NCI-H510A (cell line): ENCODE measurements at regions not wholly inside any gene's neighbourhood (a gene's known extent, or its start where the extent isn't known, plus 50 kb on each side); places are given as distances from the start of the nearest gene placed in this dataset.
"Not testable (repeated sequence)": the region's sequence is repeated elsewhere in the genome, so short reads cannot be mapped to it uniquely, and the experiment has no call there.

ENCODE experiments used
- DNase-seq: peaks from one replicate; lab custom pipeline; 2025; lab: John Stamatoyannopoulos, UW

DNA sequence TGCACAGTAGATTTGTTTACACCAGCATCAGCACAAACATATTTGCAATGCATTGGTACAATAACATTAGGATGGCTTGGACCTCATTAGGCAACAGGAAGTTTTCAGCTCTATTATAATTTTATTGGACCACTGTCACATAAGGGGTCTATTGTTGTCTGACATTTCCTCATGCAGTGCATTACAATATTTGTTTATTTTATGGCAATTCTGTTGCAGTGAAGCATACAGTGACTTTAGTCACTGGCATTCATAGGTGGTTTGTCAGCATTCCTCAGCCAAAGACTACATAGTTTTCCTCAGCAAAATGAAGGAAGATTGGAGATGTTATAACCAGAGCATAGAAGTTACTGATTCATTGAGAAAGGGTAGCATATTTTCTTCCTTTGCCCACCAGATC lies 1732.9 kb downstream of the PCDH9 start:
- no peak for DNase-seq

DNA sequence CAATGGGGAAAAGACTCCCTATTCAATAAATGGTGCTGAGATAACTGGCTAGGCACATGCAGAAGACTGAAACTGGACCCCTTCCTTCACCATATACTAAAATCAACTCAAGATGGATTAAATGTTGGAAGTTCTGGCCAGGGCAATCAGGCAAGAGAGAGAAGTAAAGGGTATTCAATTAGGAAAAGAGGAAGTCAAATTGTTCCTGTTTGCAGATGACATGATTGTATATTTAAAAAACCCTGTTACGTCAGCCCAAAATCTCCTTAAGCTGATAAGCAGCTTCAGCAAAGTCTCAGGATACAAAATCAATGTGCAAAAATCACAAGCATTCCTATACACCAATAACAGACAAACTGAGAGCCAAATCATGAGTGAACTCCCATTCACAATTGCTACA lies 1739.4 kb downstream of the PCDH9 start:
- not testable (repeated sequence) for DNase-seq

DNA sequence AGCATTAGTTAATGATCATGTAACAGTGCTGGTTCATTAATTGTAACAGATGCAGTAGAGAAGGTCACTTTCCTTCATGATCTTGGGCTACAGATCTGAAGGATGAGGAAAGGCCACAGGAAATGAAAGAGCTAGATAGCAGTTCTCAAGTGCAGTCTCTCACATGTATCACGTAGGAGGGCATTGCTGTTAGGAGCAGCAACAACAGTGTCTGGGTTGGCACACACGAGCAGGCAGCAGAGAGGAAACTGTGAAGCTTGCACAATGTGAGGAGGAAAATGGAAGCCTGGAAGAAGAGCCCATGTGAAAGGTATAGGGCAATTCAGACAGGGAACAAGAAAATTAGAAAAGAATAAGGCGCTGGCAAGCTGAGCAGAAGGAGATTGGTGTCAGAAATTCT lies 1741.5 kb downstream of the PCDH9 start:
- no peak for DNase-seq

DNA sequence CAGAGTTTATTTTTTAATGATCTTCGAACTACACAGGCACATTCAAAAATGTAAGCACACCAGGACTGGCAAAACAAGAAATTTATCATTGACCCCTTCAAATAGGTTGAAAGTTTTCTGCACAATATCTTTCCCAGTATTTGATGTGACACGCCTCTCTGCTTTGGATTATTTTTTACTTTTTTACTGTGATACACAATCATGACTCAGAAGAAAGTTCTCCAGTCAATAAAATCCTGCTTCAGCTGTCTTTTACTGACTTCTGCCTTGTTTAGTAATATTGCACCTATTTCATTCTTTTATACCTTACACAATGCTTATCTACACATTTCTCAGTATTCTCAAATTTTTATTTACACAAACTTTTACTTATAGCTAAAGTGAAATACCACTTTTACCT lies 1750.4 kb downstream of the PCDH9 start:
- DNase-seq = no peak

DNA sequence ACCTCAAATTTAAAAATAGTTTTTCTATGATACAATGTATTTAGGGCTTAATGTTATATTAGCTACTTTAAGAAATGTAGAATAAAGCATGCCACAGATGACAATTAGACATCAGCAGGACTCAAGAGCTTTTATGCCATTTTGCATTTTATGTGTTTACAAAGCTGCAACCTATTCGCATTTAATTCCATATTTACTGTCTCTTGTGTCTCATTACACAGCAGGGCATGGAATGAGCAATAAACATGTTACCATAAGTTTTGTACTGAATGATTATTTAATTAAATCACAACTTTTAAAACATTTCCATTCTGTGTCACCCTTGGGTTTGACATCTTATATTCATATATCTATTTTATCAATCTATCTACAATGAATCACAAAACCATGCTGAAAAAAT lies 1756.9 kb downstream of the PCDH9 start:
- DNase-seq = no peak

DNA sequence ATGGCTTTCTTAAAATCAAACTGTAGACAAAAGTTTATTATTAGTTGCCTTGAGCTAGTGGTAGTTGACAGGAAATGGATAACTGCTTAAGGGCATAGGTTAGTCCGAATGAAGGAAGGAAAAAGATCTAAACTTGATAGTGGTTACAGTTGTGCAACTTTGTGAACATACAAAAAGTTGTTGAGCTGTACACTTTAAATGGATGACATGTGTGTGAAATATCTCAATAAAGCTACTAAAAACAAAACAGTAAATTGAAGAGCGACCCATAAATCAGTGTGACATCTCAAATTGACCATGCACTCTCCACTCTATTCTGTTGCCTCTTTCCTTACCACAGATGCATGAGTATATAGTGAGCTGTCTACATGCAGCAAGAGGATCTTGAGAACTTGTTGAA lies 1757.8 kb downstream of the PCDH9 start:
- DNase-seq = no peak

DNA sequence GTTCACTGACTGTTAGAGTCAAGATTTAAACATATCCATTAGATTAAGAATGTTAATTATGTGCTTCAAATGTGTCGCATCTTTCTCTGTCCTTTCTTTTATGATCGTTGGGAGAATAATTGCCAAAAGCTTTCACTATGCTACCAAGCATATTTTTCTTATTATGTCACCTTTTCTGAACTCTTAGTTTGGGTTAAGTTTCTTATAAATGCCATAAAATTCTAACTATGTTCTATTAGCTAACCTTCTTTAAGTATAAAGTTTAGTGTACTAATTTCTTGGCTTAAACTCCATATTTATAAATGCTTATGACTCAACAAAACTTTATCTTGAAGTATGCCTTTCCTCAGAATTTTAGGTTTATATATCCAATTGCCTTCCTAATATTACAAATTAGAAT lies 1759.4 kb downstream of the PCDH9 start:
- DNase-seq = no peak

DNA sequence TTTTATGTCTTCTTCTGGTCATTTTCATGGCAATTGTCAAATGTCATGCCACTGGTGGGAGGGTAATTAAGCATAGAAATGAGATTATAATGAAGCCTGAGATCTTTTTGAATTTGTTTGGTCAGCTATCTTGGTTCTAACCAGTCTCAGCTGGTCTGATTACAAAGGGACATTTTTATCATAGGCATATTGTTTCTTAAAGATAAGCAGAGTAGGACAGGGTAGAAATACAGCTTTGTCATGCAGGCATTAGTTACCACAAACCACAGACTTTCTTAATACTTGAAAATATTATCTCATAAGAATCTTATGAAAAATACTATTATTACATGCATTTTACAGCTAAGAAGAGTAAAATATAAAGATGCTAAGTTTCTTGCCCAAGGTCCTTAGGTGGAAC lies 1761.5 kb downstream of the PCDH9 start:
- no peak for DNase-seq

DNA sequence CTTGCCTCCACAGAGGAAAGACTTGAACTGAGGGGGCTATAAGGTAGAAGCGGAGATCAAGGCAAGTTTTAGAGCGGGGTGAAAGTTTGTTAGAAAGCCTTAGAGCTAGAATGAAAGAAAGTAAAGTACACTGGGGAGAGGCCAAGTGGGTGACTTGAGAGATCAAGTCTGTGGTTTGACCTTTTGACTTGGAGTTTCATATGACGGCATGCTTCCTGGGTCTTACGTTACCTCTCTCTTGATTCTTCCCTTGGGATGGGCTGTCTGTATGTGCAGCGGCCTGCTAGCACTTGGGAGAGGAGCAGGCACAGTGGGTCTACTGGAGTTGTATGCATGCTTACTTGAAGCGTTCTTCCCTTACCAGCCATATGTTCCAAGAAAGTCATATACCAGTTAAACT lies 1768.5 kb downstream of the PCDH9 start:
- no peak for DNase-seq

DNA sequence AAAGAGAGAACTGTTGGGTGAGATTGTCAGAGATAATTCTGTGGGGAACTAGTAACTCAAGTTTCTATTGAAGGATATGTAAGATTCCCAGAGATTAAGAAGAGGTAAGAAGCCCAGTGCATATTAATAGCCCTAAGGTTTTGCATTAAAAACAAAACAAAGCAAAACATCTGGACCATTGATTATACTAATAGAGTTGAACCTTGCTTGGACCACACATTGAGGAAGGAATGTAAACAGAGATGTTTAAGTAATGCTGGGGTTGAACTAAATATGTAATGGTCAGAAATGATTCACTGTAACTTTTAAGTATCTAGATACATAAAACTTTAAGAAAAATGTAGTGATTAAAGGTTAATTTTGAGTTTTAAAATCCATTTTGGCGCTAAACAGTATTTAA lies 1770.0 kb downstream of the PCDH9 start:
- DNase-seq = no peak

DNA sequence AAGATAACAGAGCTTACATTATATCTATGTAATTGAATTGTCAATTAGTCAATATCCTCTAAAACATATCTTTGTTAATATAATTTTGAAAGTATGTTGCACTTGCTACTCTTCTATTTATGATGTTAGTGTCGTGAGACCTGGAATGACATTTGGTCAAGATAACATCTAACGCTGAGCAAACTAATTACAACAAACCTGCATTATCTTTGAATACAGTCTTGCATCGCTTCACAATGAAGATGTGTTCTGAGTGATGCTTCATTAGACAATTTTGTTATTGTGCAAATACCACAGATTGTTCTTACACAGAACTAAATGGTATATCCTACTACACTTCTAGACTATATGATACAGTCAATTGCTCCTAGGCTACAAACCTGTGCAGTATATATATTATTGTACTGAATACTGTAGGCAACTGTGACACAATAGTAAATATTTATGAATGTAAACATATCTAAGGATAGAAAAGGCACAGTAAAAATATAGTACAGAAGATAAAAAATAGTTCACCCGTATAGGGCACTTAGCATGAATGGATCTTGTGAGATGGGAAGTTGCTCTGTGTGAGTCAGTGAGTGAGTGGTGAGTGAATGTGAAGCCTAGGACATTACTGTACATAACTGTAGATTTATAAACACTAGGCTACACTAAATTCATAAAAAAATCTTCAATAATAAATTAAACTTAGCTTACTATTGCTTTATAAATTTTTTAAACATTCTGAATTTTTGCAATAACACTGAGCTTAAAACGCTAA lies 1773.8 kb downstream of the PCDH9 start:
- DNase-seq = no peak

DNA sequence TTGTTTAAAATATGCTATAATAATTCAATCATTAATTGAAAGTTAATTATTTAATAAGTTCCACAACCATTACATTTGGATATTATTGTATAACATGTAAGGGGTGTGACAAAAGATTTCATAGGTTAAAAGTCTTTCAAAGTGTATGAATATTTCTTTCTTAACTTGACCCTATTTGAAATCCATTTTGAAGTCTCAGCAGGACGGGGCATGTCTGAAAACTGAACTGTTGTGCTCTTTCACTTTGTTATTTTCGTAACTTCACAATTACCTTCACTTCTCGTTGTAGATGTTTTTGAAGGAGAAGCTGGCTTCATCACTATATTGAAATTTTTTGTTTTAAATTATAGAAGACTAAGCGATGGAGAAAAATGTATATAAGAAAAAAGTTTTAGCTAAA lies 1775.7 kb downstream of the PCDH9 start:
- no peak for DNase-seq

DNA sequence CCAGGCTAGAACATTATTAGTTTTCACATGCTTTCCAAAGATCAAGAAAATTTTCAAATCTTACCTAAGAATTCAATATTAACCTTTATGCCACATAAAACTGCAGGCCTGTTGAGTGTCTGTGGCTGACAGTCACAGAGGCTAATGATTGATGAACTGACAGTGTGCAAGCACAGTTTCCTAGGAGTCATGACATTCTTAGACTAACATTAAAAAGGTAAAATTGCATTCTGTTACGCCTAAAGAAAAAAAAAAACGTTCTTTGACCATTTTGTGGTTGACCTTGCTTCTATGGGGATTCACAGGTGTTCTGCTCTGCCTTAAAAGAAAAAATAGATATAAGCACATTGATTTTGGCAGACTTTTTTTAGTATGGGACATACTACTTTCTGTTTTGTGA lies 1776.2 kb downstream of the PCDH9 start:
- no peak for DNase-seq

DNA sequence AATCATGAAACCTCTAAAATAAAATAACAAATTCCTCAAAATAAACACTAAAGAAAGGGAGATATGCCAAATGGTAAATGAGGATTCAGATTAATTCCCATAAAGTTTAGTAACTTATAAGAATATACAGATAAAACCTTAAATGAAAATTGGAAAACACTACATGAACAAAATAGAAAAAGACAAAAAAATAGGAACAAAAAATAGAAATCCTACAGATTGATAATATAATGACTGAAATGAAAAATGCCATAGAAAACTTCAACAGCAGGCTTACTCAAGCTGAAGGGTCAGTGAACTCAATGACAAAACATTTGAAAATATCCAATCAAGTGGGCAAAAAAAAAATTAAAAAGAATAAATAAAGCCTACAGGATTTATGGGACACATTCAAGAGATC lies 1784.8 kb downstream of the PCDH9 start:
- no peak for DNase-seq

DNA sequence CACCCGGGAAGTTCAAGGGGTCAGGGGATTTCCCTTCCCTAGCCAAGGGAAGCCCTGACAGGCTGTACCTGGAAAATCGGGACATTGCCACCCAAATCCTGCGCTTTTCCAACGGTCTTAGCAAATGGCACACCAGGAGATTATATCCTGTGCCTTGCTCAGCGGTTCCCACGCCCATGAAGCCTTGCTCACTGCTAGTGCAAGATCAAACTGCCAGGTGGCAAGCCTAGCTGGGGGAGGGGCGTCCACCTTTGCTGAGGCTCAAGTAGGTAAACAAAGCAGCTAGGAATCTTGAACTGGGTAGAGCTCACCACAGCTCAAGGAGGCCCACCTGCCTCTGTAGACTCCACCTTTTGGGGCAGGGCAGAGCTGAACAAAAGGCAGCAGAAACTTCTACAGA lies 1794.5 kb downstream of the PCDH9 start:
- DNase-seq = no peak

DNA sequence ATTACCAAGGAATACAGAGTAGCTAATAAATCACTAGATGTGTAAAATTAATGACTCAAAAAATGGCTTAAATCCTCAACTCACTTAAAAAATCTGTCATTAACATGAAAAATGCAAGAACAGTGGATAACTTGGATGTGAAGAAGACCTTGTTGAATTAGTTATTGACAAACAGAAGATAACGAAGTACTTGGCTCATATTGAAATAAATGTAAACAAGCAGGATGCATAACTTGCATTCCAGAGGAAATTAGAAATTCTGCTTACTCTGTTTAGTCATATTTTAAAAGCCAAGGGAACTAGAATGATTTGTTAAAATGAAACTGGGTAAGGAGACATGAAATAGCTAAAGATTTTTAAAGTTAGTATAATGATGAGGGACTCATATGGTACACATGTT lies 1812.2 kb downstream of the PCDH9 start:
- DNase-seq = no peak

DNA sequence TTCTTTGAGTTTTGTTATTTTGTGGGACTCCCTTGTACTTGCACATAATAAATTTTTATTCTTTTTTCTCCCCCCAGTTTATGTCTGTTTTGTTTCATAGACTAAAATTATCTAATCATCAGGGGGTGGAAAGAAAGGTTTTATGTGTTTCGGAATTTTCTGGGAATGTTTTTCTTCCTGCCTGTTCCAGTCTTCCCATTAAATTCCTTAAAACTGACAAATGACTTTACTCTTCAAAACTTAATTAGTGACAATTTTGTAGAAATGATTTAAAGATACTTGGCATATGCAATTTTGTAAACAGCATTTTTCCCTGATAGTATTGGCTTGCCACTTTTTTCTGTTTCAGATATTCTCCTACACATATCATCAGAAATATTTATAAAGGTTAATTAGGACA lies 1813.4 kb downstream of the PCDH9 start:
- no peak for DNase-seq

DNA sequence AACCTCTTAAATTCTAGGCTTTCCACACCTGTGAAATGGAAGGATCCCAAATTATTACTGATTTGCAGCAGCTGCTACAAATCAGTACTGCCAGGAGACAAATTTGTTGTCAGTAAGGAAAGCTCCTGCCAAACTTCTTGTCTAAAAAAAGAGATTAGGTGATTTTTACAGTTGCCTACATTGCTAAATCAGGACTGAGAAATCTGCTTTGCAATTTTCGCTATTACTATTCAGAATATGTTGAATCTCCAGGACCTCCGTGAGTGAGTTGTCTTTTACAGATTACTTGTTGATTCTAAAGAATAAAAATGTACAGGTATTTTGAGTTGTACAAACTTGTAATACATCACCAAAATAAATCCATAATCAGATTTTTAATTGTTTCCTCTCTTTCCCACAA lies 1815.9 kb downstream of the PCDH9 start:
- no peak for DNase-seq

DNA sequence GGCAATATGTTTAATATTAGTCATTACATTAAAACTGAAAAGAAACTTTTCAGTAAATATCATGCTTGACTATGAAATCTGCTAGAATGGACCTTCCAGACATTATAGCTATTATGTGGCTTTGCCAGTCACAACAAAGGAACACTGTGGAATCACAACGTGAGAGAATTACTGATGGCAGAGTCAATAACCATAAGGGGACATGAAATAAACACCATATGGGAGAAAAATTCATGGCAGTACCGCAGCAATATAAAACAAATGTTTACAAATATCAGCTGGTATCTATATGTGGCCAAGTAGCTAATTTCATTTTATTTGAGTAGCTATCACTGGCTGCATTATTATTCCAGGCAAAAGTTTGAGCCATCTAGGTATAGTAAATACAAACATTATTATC lies 1818.6 kb downstream of the PCDH9 start:
- no peak for DNase-seq

DNA sequence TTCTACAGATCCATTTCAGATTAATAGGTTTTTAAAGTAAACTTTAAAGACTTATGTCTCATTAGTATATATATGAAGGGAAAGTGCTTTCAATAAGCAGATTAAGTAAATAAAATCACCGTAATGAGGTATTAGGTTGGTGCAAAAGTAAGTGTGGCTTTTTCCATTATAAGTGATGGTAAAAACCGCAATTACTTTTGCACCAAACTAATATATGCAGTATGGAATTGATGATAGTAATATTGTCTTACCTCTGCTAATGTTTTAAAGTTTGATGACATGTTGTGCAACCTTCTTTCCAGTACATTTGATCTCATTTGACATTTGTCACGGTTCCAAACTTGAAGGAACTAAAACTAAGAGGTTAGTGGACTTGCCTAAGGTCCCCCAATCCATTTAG lies 1819.3 kb downstream of the PCDH9 start:
- no peak for DNase-seq

DNA sequence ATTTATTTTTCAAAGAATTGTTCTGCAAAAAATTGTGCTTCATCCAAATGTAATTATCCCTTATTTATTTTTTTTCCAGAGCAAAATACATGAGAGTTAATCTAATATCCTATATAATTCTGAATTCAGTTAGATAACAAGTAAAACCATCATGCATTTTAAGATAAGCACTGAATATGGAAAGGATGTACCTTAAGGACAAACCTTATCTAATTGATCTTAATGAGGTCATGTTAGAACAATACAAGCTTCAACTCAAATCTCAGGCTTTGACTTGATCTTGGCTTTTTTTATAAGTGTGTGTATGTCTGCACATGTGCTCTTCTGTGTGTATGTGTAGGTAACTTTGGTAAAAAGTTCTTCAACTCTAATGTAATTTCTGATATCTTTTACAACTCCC lies 1828.8 kb downstream of the PCDH9 start:
- DNase-seq = no peak

DNA sequence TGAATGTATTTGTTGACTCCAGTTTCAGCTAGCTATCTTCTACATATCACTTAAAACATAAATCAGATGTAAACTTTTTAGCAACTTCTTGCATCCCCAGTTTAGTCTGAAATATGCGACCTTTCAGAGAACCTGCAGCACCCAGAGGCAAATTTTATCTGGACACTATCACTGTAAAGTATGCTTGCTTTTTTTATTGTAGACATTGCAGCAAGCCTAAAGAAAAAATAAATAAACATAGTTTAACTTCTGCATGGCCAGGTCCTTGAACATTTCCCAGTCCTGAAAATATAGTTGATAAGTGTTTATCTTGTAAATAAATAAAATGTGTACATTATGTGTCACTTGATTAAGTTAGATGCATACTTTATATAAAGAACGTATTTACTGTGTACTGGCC lies 1829.4 kb downstream of the PCDH9 start:
- no peak for DNase-seq

DNA sequence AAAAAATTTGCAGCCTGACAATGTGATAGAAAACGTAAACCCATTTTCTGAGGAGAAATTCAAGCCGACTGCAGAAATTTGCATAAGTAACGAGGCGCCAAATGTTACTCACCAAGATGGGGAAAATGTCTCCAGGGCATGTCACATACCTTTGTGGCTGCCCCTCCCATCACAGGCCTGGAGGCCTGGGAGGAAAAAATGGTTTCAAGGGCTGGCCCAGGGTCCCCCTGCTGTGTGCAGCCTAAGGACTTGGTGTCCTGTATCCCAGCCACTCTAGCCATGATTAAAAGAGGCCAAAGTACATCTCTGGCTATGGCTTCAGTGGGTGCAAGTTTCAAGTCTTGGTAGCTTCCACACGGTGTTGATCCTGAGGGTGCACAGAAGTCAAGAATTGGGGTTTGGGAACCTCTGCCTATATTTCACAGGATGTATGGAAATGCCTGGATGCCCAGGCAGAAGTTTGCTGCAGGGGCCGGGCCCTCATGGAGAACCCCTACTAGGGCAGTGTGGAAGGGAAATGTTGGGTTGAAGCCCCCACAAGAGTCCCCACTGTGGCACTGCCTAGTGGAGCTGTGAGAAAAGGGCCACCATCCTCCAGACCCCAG lies 1842.3 kb downstream of the PCDH9 start:
- DNase-seq = no peak

DNA sequence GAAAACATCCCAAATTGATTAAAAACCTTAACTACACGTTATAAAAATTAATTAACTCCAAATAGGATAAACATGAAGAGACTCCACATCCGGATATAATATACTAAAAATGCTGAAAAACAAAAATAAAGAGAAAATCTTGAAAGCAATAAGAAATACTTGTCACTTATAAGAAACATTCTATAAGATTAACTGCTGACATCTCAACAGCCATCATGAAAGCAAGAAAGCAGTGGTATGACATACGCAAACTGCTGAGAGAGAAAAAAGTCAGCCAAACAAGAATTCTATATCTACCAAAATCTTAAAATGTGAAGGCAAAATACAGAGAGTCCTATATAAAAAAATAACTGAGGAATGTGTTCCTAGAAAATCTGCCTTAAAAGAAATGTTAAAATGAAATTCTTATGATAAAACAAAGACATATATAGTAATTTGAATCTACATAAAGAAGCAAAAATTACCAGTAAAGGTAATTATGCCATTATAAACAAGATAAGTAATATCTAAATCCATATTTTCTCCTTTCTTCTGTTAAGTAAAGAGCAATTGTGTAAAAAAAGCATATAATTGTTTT lies 1851.1 kb downstream of the PCDH9 start:
- DNase-seq = no peak
